ENCODE measurements at regions not wholly inside any gene's neighbourhood (a gene's known extent, or its start where the extent isn't known, plus 50 kb on each side); places are given as distances from the start of the nearest gene placed in this dataset.
A peak's percentile ranks its signal among the peaks of the same experiment; 100 is the strongest.

DNA sequence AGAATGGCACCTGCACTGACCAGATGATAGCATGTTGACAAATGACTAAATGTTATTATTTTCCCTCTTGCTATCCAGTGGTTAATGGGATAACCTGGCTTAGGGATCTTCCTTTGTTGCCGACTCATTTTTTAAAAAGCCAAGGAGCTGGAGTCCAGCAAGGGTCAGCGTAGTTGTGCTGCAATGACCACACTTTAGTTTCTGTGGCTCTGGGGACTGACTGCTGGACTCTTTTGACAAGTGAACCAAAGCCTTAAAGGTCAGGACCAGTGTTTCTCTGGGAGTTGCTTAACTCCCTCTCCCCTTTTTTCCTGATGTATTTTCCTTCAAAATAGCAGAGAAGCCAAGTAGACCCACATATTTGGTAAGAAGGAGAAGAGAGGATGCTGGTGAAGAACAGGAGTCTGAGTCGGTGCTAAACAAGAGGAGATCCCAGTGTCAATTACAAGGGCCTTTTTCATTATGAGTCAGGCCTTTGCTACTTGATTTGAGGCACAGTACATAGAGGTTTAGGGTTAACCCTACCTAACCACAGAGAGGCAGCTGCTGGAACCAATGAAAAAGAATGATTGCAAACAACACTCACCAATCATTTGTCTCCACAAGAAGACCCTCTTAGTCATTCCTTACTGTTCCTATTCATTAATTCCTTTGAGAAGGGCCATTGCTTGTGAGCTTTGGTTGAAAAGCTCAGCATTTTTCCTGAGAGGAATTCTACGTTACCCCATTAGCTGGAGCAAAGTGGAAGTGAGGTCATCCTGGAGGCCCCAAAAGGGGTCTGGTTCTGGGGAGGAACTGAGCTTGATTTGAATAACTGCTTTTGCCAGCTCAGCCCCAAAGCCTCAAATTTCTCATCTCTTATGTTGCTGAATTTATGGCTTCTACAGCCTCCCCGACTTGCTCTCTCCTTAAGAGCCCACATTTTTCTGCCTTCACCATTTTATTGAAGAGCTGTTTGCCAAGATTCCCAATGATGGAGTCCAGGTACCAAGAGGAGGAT is 137.6 kb upstream of the HNMT start:
- DNase-seq: no peak

DNA sequence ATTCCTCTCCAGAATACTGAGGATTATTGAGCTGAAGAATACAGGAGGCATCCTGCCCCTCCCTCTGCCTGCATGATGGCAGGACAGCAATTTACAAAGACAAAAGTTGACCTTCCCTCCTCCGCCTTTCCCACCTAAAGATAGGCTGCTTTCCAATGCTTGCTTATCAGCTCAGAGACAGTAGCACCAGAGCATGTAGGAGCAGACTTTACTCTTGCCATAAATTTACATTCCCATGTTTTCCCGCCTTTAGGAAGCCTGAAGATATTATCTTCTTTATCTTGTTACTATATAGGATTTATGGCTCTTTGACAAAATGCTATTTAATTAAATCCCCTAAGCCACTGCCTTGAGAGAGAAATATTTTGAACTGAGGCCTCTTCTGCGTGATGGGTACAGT is 135.6 kb upstream of the HNMT start:
- no peak for DNase-seq

DNA sequence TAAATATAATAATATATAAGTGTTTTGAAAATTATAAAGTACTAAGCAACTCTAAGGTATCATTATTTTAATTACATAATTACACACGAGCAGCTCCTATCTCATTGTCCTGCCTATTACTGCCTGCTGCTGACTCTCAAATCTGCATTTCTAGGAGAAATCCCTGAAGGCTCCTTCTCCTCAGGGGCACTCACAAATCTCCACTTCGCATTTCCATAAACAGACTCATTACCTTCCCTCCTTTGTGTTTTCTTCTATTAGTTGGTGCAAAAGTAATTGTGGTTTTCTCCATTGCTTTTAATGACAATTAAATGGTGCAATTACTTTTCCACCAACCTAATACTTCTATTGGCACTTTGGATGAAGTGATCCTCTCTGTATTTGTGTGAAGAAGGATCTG is 135.0 kb upstream of the HNMT start:
- DNase-seq: no peak

DNA sequence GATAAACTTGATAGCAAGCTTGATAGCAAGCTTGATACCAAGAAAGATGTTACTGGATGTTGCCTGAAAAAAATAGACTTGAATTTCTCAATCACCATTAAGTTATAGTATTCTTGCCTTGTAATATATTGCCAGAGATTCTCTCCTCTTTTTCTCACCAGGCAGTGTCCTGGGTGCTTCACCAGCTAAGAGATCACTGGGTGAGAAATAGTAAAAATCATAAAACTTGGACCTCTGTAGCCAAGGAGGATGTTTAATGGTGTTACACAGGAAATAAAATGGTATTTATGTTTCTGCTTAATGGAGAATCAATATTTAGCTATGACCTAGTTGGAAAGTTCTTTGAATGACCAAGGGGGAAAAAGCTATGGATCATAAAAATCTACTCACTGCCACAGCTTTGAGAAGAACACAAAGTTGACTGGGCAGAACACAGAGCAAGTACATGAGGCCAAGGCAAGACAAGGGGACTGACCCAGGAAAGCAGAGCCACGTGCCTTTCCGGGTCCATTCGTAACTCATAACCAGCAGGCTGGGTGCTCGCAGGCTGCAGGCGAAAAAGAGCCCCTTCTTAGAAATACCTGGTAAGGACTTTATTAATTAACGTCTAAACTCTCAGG is 129.4 kb upstream of the HNMT start:
- no peak for DNase-seq

DNA sequence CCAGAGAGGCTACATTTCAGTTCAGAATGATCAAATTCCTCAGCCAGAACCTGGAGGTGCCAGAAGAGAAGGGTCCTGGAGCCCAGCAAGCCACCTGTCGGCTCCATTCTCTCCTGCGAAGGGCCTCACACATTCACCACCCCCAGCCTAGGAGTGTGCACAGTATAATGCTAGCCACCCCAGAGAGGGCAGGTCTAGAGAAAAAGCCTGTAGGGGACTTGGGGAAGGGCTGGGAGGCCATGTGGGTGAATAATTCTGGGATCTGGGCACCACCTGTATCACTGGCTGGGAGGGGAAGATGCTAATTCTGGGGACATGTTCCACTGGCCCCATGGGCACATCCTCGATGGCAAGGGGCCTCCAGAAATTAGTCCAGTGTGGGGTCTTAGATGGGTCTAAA is 127.6 kb upstream of the HNMT start:
- no peak for DNase-seq

DNA sequence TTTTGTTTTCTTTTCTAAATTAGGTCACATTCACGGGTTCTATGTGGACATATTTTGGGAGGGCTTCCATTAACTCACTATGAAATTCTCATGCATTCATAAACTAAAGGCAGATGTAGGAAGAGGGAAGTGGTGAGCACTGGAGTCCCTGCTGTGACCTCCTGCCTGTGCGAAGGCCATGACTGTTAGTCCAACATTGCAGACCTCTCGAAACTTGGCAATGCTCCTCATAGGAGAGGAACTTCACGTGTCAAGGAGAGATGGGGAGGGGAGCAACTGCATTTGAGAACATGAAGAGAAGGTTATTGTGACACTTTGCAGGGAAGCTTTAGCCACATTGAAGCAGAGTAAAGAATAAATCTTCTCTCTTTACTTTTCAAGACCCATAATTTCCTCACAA is 126.4 kb upstream of the HNMT start:
- no peak for DNase-seq

DNA sequence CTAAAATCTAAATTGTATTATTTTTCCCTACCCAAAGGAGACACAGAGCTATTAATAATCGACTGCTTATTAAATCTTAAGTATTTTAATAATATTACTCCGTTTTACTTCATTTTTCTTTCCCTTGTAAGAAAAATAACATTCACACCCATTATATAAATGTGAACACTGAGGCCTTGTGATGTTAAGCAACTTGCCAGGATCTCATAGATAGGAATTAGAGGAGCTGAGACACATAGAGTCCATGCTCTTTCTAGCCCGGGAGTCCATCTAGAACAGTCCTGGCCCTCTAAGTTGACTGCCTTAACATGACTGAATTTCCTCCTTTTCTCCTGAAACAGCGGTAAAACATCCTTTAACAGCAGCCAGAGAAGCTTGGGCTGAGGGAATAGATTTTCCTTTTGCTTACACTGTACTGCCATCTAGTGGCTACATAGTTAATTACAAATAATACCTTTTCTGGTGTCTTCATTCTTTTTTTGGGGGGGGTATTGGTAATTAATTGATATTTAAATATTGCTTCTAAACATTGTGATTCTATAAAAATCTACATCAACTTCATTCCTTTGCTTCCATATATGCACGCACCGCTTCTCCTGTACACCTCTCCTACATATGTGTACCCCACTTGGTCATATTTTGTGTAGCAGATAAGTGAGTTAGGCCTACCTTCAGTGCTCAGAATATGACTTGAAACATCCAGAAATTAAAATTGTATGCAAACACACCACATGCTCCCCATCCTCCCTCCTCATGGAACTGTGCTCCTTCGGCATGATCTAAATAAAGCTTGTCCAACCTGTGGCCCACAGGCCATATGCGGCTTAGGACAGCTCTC is 125.8 kb upstream of the HNMT start:
- DNase-seq: peak; percentile 46

DNA sequence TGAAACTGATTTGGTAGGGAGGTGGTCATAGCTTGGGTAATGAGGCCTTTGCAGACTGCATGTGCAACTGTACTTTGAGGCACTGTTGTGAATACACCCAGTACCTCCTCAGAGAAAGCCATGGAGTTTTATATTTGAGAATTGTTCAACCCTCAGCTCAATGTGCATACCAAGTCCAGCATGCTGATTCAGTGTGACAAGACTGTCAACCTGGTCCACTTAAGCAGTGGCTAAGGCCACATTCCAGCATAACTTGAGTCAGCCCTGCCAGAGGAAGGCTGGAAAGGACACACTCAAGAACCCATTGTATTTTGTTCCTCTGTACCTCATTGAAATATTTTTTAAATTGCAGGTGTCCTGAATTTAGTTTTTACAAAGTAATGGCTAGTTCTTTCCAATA is 121.8 kb upstream of the HNMT start:
- no peak for DNase-seq

DNA sequence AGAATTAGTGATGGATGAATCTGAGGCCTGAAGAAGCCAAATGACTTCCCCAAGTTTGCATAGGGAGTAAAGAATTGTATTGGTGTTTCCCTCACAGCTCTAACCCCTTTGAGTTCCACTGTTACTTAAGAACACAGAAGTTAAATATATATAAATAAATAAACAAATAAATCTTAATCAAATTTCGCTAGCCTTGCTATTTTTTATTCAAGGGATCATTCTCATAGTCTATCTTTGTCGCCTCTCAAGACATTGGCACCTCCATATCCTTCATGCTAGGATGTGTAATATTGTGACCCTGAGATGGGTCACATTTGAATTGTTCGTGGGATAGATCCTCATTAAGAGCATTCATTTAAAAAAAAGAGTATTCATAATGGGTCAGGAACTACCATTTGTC is 121.3 kb upstream of the HNMT start:
- DNase-seq: no peak

DNA sequence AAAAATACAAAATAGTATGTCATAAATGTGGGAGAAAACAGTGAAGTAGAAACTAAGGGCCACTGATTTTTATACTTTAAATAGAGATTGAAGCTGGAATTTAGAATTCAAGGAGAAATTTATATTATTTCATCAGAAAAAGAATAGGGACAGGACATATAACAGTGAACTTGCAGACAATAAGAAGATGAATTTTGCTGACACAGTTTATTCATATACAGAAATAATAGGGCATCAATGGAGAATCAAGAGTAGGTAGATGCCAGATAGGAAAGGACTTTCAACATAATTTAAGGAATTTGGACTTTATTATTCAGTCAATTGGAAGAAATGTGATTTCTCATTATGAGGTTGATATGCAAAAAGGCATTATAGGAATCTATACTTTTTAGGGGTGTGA is 118.9 kb upstream of the HNMT start:
- no peak for DNase-seq

DNA sequence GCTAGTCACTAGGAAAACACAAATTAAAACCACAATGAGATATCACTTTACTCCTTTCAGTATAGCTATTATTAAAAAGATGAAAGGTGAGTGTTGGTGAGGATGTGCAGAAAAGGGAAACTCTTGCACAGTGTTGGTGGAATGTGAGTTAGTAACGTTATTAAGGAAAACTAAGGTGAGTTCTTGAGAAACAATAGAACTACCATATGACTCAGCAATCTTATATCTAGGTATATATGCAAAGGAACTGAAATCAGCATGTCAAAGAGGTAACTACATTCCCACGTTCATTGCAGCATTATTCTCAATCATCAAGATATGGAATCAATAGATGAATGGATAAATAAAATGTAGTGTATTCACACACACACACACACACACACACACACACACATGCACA is 117.3 kb upstream of the HNMT start:
- DNase-seq: no peak

DNA sequence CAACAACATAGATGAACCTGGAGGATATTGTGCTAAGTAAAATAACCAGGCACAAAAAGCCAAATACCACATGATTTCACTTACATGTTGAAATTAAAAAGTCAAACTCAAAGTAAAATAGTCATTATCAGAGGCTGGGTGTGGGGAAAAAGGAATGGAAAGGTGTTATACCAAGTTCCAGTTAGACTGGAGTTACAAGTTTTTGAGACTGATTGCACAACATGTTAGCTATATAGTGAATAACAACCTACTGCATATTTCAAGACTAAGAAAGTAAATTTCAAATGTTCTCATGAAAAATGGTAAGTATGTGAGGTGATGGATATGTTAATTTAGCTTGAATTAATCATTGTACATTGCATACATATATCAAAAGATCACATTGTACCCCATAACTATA is 116.8 kb upstream of the HNMT start:
- no peak for DNase-seq

DNA sequence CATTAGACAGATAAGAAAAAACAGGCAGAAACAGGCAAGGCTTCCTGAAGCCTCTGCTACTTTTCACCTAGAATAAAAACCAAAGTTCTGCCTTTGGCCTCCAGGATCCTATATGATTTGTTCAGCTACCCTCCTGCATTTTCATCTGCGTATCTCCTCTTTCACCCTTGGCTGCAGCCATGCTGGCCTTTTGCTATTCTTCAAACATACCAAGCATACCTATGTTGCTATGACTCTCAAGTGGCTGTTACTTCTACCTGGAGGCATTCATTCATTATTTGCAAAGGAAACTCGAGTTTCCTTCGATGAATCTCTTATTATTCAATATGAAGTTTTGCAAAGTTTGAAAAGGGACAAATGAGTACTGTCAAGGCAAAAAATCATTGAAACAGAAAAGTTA is 106.4 kb upstream of the HNMT start:
- DNase-seq: no peak

DNA sequence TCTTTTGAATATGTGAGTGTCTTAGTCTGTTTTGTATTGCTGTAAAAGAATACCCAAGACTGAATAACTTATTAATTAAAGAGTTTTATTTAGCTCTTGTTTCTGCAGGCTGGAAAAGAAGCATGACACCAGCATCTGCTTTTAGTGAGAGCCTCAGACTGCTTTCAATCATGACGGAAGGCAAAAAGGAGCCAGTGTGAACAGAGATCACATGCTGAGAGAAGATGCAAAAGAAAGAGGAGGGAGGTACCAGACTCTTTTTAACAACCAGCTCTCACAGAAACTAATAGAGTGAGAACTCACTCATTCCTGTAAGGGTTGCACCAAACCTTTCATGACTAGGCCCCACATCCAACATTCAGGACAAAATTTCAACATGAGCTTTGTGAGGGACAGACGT is 101.6 kb upstream of the HNMT start:
- no peak for DNase-seq

DNA sequence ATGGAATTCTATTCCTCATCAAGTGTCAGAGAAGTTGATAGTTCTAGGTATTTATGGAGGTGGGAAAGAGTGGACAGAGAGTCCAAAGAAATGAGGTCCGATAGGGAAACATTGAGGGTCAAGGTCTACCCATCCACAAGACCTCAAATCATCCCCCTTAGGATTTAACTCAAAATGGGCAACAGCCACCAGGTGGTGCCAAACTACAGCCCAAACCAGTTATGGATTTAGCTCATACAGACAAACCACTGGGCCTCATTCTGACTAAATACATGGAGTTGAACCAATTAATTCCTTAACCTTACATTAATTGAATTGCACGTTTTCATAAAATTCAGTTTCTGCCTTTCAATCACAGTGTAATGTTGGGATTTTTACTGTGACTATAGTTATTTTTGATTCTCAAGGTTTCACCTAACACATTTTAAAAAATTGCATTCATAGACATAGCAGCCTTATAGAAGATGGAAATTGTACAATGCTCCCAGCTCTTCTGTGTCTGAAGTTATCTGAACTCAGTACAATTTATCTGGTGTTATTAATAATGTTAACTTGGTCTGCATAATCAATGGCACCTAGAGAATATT is 98.2 kb upstream of the HNMT start:
- DNase-seq: peak; percentile 48

DNA sequence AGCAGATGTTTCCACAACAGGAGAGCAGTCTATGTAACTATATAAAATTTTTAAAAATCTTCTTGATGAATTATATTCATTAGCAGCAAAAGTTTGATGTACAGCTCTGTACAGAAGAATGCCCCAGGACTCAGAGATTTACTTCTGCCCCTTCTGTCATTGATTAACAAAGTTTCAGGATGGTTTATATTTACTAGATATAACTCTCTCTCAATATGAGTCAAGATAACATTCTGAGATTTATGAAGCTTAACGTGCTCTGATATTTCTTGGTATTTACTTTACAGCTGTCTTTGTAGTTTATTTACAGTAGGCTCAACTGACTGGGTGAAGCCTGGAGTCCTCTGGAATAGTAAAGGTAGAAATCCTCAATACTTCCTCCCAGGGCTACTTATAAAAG is 93.6 kb upstream of the HNMT start:
- no peak for DNase-seq

DNA sequence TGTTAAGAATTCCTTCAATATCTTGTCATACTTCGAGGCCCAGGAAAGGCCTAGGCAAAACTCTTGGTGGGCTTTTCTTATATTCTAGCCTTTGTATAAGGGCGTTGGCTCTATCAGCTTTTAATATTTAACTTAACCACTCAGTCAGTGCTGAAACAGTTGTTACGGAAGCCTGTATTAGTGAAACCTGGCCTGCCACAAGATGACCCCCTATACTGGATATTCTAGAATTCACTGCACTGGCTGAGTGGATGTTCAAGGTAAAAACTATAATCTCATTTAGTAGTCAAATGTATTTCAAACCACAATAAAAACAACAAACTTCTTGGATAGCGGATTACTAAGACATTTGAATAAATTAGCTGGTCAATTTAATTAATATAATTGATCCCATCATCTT is 91.7 kb upstream of the HNMT start:
- DNase-seq: no peak

DNA sequence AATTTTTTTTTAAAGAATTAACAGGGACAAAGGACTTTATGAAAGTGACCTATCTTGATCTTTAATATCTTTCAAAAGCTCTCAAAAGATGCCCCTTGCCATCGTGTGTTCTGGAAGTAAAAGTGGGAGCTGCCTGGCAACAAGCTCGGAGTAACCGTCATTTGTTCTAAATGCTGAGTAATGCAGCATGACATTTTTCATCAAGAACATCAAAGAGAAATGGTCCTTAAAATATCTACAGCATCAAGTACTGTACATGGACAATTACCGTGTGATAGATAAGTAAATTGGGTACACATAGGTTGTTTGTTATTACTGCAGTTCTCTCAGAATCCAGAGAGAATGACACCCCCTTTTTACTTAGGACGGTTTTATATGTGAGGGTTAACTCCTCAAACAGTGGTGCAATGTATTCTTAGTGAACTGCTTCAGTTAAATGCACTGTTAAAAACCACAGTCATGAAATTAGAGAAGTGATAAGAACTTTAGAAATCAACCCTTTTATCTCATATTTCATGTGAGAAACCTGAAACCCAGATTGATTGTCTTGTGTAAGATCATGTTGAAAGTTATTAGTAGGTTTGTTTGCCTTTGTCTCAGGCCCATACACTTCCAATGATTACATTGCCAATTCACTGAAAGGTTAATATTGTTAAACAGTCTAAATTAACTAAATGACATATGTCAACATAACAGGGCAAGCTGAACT is 90.6 kb upstream of the HNMT start:
- no peak for DNase-seq

DNA sequence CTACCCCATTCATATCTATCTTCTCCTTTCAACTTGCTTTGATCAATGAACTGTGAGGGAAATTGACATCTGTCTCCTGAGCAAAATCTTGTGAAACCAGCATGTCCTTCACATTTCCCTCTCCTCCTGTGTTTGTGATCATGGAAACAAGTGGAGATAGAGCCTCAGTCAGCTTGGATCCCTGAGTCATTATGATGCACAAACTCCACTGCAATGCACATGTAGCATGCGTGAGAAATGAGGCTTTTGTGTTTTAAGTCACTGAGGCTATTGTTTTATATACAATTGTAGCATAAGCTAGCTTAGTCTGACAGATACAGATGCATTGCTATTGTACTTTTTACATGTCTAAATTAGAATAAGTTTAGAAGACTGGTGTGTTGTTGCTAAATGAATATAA is 85.2 kb upstream of the HNMT start:
- DNase-seq: no peak

DNA sequence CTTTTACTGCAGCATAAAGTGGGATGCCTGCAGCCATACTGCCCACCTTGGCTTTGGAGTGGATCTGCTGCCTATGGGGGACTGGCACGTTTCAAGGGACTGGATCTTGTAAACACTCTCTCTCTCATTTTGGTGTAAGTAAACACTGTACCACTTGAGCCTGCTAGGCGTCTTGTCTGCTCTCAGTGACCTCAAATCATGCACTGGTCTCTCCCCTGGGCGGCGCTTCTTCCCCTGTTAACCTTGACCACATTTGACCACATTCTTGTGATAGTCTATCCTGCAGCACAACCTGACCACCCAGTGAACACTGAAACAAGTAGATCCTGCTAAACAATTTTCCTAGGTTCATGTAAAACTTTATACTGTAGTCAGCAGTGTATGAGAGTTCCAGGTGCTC is 82.6 kb upstream of the HNMT start:
- DNase-seq: no peak

DNA sequence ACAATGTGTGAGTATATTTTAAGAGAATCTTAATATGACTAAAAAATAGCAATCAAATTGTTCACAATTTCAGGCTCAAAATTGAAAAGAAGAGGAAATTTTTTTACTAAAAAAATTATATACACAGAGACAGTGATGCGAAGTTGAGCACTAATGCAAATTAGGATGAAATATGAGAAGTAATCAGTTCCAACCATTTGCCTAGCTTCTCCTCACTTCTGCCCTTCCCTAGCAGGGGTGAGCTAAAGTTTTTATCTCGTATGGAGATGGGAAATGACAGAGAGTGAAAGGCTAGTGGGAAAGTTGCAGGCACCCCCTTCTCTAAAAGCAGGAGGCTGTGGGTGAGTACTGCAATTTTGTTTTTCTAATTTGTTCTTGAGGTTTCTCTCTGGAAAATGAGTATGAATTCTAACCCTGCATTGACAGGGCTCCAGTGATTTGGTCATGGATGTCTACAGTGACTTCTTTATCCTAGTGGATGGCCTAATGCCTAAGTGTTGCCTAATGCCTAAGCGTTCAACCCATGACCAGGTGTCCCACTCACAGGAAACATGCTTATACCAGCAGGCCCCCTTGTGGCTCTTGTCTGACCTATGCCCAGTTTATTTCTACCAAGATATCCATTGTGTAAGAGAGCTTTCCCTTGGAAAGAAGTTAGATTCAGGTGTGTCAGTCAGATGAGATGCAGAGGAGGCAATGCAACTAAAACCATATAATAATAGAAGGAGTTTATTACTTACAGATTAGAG is 78.0 kb upstream of the HNMT start:
- DNase-seq: no peak

DNA sequence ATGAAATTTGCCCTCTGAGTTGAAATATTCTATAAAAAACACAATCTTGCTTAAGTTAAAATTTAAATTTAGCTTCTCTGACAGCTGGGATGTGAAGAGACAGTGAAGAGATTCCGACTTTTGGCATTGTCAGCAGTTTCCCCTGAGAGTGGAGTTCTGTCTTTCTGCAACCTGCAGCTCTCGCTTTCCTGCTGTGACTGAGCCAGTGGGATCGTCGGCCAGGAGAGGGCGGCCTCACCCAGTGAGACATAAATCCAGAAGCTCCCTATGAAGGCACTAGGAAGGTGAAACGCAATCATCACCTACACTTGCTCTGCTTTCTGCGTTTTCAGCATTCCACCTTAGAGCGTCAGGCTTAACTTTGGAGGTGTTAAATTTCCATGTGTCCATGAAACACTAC is 75.4 kb upstream of the HNMT start:
- DNase-seq: no peak

All from CD4-positive, alpha-beta T cell treated with Interleukin-17A for 1 hour (primary cell).